ENCODE measurements at regions not wholly inside any gene's neighbourhood (a gene's known extent, or its start where the extent isn't known, plus 50 kb on each side); places are given as distances from the start of the nearest gene placed in this dataset.

GRCh38 chr2:595831-596592 lies 81.2 kb downstream of the TMEM18 start:
- TF ChIP-seq POLR2A (IDR thresholded peaks at IDR 0.05): no peak
- TF ChIP-seq, protein P1, sequence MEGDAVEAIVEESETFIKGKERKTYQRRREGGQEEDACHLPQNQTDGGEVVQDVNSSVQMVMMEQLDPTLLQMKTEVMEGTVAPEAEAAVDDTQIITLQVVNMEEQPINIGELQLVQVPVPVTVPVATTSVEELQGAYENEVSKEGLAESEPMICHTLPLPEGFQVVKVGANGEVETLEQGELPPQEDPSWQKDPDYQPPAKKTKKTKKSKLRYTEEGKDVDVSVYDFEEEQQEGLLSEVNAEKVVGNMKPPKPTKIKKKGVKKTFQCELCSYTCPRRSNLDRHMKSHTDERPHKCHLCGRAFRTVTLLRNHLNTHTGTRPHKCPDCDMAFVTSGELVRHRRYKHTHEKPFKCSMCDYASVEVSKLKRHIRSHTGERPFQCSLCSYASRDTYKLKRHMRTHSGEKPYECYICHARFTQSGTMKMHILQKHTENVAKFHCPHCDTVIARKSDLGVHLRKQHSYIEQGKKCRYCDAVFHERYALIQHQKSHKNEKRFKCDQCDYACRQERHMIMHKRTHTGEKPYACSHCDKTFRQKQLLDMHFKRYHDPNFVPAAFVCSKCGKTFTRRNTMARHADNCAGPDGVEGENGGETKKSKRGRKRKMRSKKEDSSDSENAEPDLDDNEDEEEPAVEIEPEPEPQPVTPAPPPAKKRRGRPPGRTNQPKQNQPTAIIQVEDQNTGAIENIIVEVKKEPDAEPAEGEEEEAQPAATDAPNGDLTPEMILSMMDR (IDR thresholded peaks at IDR 0.05): no peak

Data from thyroid gland (tissue), 4 donors.